ENCODE measurements at regions not wholly inside any gene's neighbourhood (a gene's known extent, or its start where the extent isn't known, plus 50 kb on each side); places are given as distances from the start of the nearest gene placed in this dataset.

GRCh38 chr2:7816944-7817343 lies 864.9 kb upstream of the ID2 start:
- Histone ChIP-seq H3K27ac (ENCODE audit: extremely low read depth, low read depth, low read length) (no peak overlapping the region), H3K9ac (ENCODE audit: insufficient read depth in 1 of 2, low read depth in 2 of 2, low read length in 2 of 2) (no peak overlapping the region), H3K4me1 (replicated peaks in 1 of 2; ENCODE audit: control insufficient read depth in 2 of 2, insufficient read depth in 2 of 2, low read length in 2 of 2) (no peaks in the 10 kb centered on the region), H3K4me2 (ENCODE audit: insufficient read depth, low read length) (no peak overlapping the region), H3K27me3 (ENCODE audit: control insufficient read depth in 2 of 2, insufficient read depth in 2 of 2, low read length in 2 of 2) (no peaks in the 10 kb centered on the region), H3K9me1 (ENCODE audit: control insufficient read depth, insufficient read depth, low read length) (no peaks in the 10 kb centered on the region), H3K79me2 (ENCODE audit: control insufficient read depth, insufficient read depth, low read length) (no peaks in the 10 kb centered on the region), H4K20me1 (replicated peaks; ENCODE audit: control insufficient read depth, insufficient read depth, low read length) (no peaks in the 10 kb centered on the region), H3K4me3 (no peak overlapping the region), H3K9me3 (replicated peaks; ENCODE audit: control insufficient read depth, insufficient read depth, low read depth, low read length) (no peaks in the 10 kb centered on the region), H2AFZ (ENCODE audit: low read depth, low read length) (no peak overlapping the region), H3K36me3 (ENCODE audit: control insufficient read depth, insufficient read depth, low read length) (no peaks in the 10 kb centered on the region)
- in situ Hi-C loops (cut with MboI) (no loop called here), intact Hi-C loops (cut with micrococcal nuclease) (no loop called here)
- WGBS (ENCODE audit: insufficient coverage, low coverage, missing lambda C conversion rate), result 0% methylated on average over 2 of the region's 2 CpGs
- no peak for ATAC-seq
- BruUV-seq (replicated peaks), result no TSS peak
- POLR2A ChIA-PET, result no interaction called here
- no peak for FAIRE-seq
- no peak for DNase-seq (ENCODE audit: extremely low read depth in 1 of 4, low spot score in 3 of 4)
- CTCF ChIA-PET (ENCODE audit: low intra/inter-chr PET ratio), result no interaction called here
- TF ChIP-seq RNF219 (CRISPR knock-in tag; IDR thresholded peaks at IDR 0.05) (no peak), ZNF717 (CRISPR knock-in tag; IDR thresholded peaks at IDR 0.05) (no peak), ZBTB49 (CRISPR knock-in tag; IDR thresholded peaks at IDR 0.05; ENCODE audit: borderline replicate concordance) (no peak), HES1 (IDR thresholded peaks at IDR 0.05; ENCODE audit: low read depth) (no peak), L3MBTL2 (IDR thresholded peaks at IDR 0.05) (no peak), FOXP4 (CRISPR knock-in tag; IDR thresholded peaks at IDR 0.05; ENCODE audit: borderline replicate concordance) (no peak), RERE (CRISPR knock-in tag; IDR thresholded peaks at IDR 0.05; ENCODE audit: borderline replicate concordance) (no peak), TEAD2 (tag; IDR thresholded peaks at IDR 0.05) (no peak), COPS2 (conservative IDR thresholded peaks at IDR 0.05) (no peak), RBM14 (IDR thresholded peaks at IDR 0.05; ENCODE audit: borderline replicate concordance, insufficient read depth, low read depth, low read length) (no peak)

Data from K562 (cell line).